H1 (cell line): ENCODE measurements at regions not wholly inside any gene's neighbourhood (a gene's known extent, or its start where the extent isn't known, plus 50 kb on each side); places are given as distances from the start of the nearest gene placed in this dataset.
A peak's percentile ranks its signal among the peaks of the same experiment; 100 is the strongest.

ENCODE experiments used
- CTCF ChIA-PET: fragments of 300-600 bp; sonication (Branson Sonifier 250); formaldehyde crosslinking; loops from one replicate; lab custom pipeline; 2021; ENCODE audit not compliant: partially characterized antibody; lab: Charles Lee
- POLR2A ChIA-PET: fragments of 300-600 bp; sonication (Branson Sonifier 250); formaldehyde crosslinking; loops from one replicate; lab custom pipeline; 2021; ENCODE audit warnings: inconsistent platforms; ENCODE audit not compliant: partially characterized antibody; lab: Charles Lee
- DNase-seq, 2 experiments: peaks; one replicate each; pipeline versions ENCODE4 v3.0.0 to v3.0.0-alpha.2; 2010 to 2022; ENCODE audit warnings: low spot score in 2 of 2, low read depth in 1 of 2, mixed read lengths in 1 of 2
- FAIRE-seq: peaks from 2 replicates; lab custom pipeline; 2011; peaks lifted over from hg19 to GRCh38; lab: Jason Lieb, UNC
- H2AFZ ChIP-seq: 2 replicates; pipeline ENCODE4 v1.8.1; 2012; ENCODE audit warnings: low read length, inconsistent platforms
- H2AK5ac ChIP-seq: 2 replicates; pipeline ENCODE4 v1.6.1; 2013; ENCODE audit warnings: low read depth, low read length
- H2BK120ac ChIP-seq: replicated peaks from 2 replicates; pipeline ENCODE3; 2013; ENCODE audit warnings: low read depth, low read length, inconsistent platforms
- H2BK12ac ChIP-seq: 2 replicates; pipeline ENCODE4 v1.6.1; 2013; ENCODE audit warnings: low read depth, low read length
- H2BK15ac ChIP-seq: 2 replicates; pipeline ENCODE4 v1.6.1; 2013; ENCODE audit warnings: low read length
- H2BK20ac ChIP-seq: 2 replicates; pipeline ENCODE4 v1.6.1; 2013; ENCODE audit warnings: low read length
- H2BK5ac ChIP-seq: 2 replicates; pipeline ENCODE4 v1.6.1; 2013; ENCODE audit warnings: low read depth, low read length
- H3K14ac ChIP-seq: 2 replicates; pipeline ENCODE4 v1.6.1; 2013; ENCODE audit warnings: inconsistent platforms; ENCODE audit not compliant: insufficient read length
- H3K18ac ChIP-seq: 2 replicates; pipeline ENCODE4 v1.6.1; 2013; ENCODE audit warnings: low read length; ENCODE audit errors: extremely low read depth
- H3K23ac ChIP-seq: 2 replicates; pipeline ENCODE4 v1.6.1; 2013; ENCODE audit warnings: inconsistent platforms; ENCODE audit not compliant: insufficient read length
- H3K23me2 ChIP-seq: 2 replicates; pipeline ENCODE4 v1.6.1; 2013; ENCODE audit warnings: low read depth, low read length
- H3K27ac ChIP-seq: 2 replicates; pipeline ENCODE4 v1.6.1; 2011; ENCODE audit warnings: low read depth, low read length, inconsistent platforms
- H3K27me3 ChIP-seq, 4 experiments: replicated peaks in 1 of 4; 1 replicate in 1 of 4; 2 replicates in 3 of 4; pipeline versions ENCODE4 v1.6.1 to v1.8.1; 2011 to 2013; ENCODE audit warnings: low read length in 3 of 4, mild to moderate bottlenecking in 3 of 4, inconsistent platforms in 2 of 4, mixed read lengths in 2 of 4, moderate library complexity in 1 of 4; ENCODE audit not compliant: control insufficient read depth in 3 of 4, insufficient read depth in 3 of 4; ENCODE audit errors: extremely low read depth in 1 of 4
- H3K36me3 ChIP-seq, 4 experiments: 2 replicates each; pipeline versions ENCODE4 v1.6.1 to v1.8.1; 2011 to 2013; ENCODE audit warnings: mild to moderate bottlenecking in 4 of 4, low read length in 3 of 4, moderate library complexity in 2 of 4, control low read depth in 1 of 4, inconsistent platforms in 1 of 4; ENCODE audit not compliant: insufficient read depth in 4 of 4, control insufficient read depth in 2 of 4
- H3K4ac ChIP-seq: replicated peaks from 2 replicates; pipeline ENCODE3; 2013; ENCODE audit warnings: low read length, low read depth, mixed read lengths, inconsistent platforms; ENCODE audit not compliant: insufficient read length
- H3K4me1 ChIP-seq, 4 experiments: replicated peaks in 1 of 4; 1 replicate in 1 of 4; 2 replicates in 3 of 4; pipeline versions ENCODE4 v1.6.1 to v1.8.1; 2011 to 2013; ENCODE audit warnings: low read length in 3 of 4, inconsistent platforms in 2 of 4, mixed read lengths in 1 of 4; ENCODE audit not compliant: insufficient read depth in 4 of 4, control insufficient read depth in 3 of 4
- H3K4me2 ChIP-seq, 2 experiments: 2 replicates each; pipeline versions ENCODE4 v1.6.1 to v1.8.1; 2011 to 2013; ENCODE audit warnings: low read depth in 2 of 2, low read length in 2 of 2, control low read depth in 1 of 2, inconsistent platforms in 1 of 2, mild to moderate bottlenecking in 1 of 2; ENCODE audit not compliant: insufficient read depth in 1 of 2
- H3K4me3 ChIP-seq, 4 experiments: fragments of 200-600, 300-600 bp in 1 of 4; sonication (generic), shearing (Covaris generic), sonication (Bioruptor Twin) in 1 of 4; 2 replicates each; pipeline versions ENCODE4 v1.5.1 to v1.8.1; 2011 to 2016; ENCODE audit warnings: low read length in 4 of 4, low read depth in 3 of 4, control low read depth in 2 of 4, inconsistent platforms in 2 of 4, mild to moderate bottlenecking in 2 of 4, mixed read lengths in 1 of 4, moderate library complexity in 1 of 4; ENCODE audit not compliant: insufficient read depth in 2 of 4; ENCODE audit errors: extremely low read depth in 1 of 4
- H3K56ac ChIP-seq: replicated peaks from 2 replicates; pipeline ENCODE3; 2013; ENCODE audit warnings: low read depth, mild to moderate bottlenecking, mixed read lengths, low read length, inconsistent platforms; ENCODE audit not compliant: insufficient read length
- H3K79me1 ChIP-seq: 2 replicates; pipeline ENCODE4 v1.6.1; 2013; ENCODE audit warnings: low read depth, low read length, control low read depth
- H3K79me2 ChIP-seq, 2 experiments: 2 replicates each; pipeline versions ENCODE4 v1.6.1 to v1.8.1; 2012 to 2013; ENCODE audit warnings: low read length in 2 of 2, mild to moderate bottlenecking in 2 of 2, inconsistent platforms in 1 of 2; ENCODE audit not compliant: insufficient read depth in 2 of 2, control insufficient read depth in 1 of 2
- H3K9ac ChIP-seq, 4 experiments: replicated peaks in 1 of 4; 1 replicate in 1 of 4; 2 replicates in 3 of 4; pipeline versions ENCODE4 v1.6.1 to v1.8.1; 2011 to 2013; ENCODE audit warnings: low read depth in 3 of 4, low read length in 3 of 4, control low read depth in 2 of 4, mild to moderate bottlenecking in 2 of 4, moderate library complexity in 2 of 4, inconsistent platforms in 1 of 4; ENCODE audit errors: extremely low read depth in 1 of 4
- H3K9me3 ChIP-seq, 2 experiments: 2 replicates each; pipeline versions ENCODE4 v1.6.1 to v1.8.1; 2012 to 2013; ENCODE audit warnings: mild to moderate bottlenecking in 2 of 2, moderate library complexity in 2 of 2, control low read depth in 1 of 2, inconsistent platforms in 1 of 2, low read depth in 1 of 2, low read length in 1 of 2, mixed read lengths in 1 of 2; ENCODE audit not compliant: insufficient read depth in 2 of 2
- H4K20me1 ChIP-seq, 2 experiments: replicated peaks in 1 of 2; 2 replicates each; pipeline versions ENCODE3 to v1.8.1; 2011 to 2013; ENCODE audit warnings: inconsistent platforms in 2 of 2, low read length in 2 of 2, mild to moderate bottlenecking in 1 of 2; ENCODE audit not compliant: insufficient read depth in 2 of 2, control insufficient read depth in 1 of 2
- H4K5ac ChIP-seq: 2 replicates; pipeline ENCODE4 v1.6.1; 2013; ENCODE audit warnings: low read length, low read depth, mixed read lengths, inconsistent platforms; ENCODE audit not compliant: insufficient read length
- H4K8ac ChIP-seq: 2 replicates; pipeline ENCODE4 v1.8.0; 2013; ENCODE audit warnings: mild to moderate bottlenecking, moderate library complexity, low read length, inconsistent platforms; ENCODE audit not compliant: insufficient read depth; ENCODE audit errors: extremely low read depth
- H4K91ac ChIP-seq: replicated peaks from 2 replicates; pipeline ENCODE3; 2013; ENCODE audit warnings: low read length, mixed read lengths, inconsistent platforms; ENCODE audit not compliant: insufficient read length
- BACH1 ChIP-seq: IDR thresholded peaks from 2 replicates; pipeline ENCODE4 v1.6.1; 2012; ENCODE audit warnings: low read length, improper control_type of control experiment
- GABPA ChIP-seq: IDR thresholded peaks from 2 replicates; pipeline ENCODE4 v1.6.1; 2011; ENCODE audit warnings: mild to moderate bottlenecking, low read length, moderate library complexity, borderline replicate concordance; ENCODE audit not compliant: insufficient read depth
- POLR2A ChIP-seq, 2 experiments: IDR thresholded peaks; 1 replicate in 1 of 2; 2 replicates in 1 of 2; pipeline ENCODE4 v1.6.1; 2011; ENCODE audit warnings: low read depth in 2 of 2, low read length in 2 of 2, mild to moderate bottlenecking in 2 of 2; ENCODE audit errors: control extremely low read depth in 1 of 2
- RAD21 ChIP-seq, 2 experiments: IDR thresholded peaks in 1 of 2; conservative IDR thresholded peaks in 1 of 2; 2 replicates each; pipeline ENCODE4 v1.6.1; 2011; ENCODE audit warnings: low read depth in 2 of 2, low read length in 2 of 2, improper control_type of control experiment in 1 of 2, inconsistent platforms in 1 of 2, mild to moderate bottlenecking in 1 of 2, moderate library complexity in 1 of 2
- RBBP5 ChIP-seq: IDR thresholded peaks from 2 replicates; pipeline ENCODE4 v1.7.1; 2012; ENCODE audit warnings: low read depth, mild to moderate bottlenecking, inconsistent platforms, low read length, moderate library complexity, borderline replicate concordance
- RNF2 ChIP-seq: fragments of 200-900, 300-1000 bp; sonication (generic); IDR thresholded peaks from 2 replicates; pipeline ENCODE4 v1.7.1; 2016; ENCODE audit warnings: borderline replicate concordance, low read depth, mild to moderate bottlenecking, antibody characterized with exemption, low read length; ENCODE audit not compliant: poor library complexity, severe bottlenecking; ENCODE audit errors: missing control alignments
- TBP ChIP-seq: IDR thresholded peaks from 2 replicates; pipeline ENCODE4 v1.6.1; 2011; ENCODE audit warnings: low read depth, low read length, improper control_type of control experiment
- WGBS, 2 experiments: shearing (Covaris generic) in 1 of 2; methylation state at CpG; one replicate each; pipeline versions ENCODE4 v1.1.6 to v1.1.7; 2013 to 2015; ENCODE audit warnings: low lambda C conversion rate in 2 of 2, mixed read lengths in 2 of 2, inconsistent platforms in 1 of 2, low coverage in 1 of 2, missing lambda C conversion rate in 1 of 2; ENCODE audit not compliant: insufficient replicate concordance in 2 of 2, insufficient coverage in 1 of 2, insufficient read length in 1 of 2; ENCODE audit errors: extremely low coverage in 1 of 2, missing lambda C conversion rate in 1 of 2; 5-methylcytosine and 5-hydroxymethylcytosine counted together
- TF ChIP-seq, protein P1 (sequence below): IDR thresholded peaks from 2 replicates; pipeline ENCODE4 v1.6.1; 2011; ENCODE audit warnings: low read depth, mild to moderate bottlenecking, low read length; ENCODE audit not compliant: insufficient read depth

DNA sequence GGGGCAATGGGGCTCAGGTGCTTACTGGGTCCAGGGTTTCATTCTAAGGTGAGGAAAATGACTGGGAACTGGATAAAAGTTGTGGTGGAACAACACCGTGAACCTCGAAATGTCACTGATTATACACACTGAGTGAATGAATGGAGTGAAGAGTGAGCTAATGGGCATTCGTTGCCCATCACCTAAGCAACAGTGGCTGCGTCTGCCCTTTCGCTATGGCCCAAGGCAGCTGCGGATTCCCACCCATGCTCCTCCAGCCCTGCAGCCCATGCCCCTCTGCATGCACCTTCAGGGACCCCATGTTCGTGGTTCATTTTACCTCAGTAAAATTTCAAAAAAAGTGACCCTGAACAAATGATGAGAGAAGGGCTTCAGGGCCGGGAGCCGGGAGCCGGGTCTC, 196.3 kb downstream of the CTTN start:
- Histone ChIP-seq H2BK15ac (no peak overlapping the region), H3K27me3 (no peaks in the 10 kb centered on the region), H3K18ac (no peak overlapping the region), H3K4me1 (peaks cover 0 to 5% (median under 1%) of the 10 kb centered on the region in 4 experiments; a peak in 4 of 7 replicates), H3K9me3 (no peaks in the 10 kb centered on the region), H4K5ac (no peak overlapping the region), H3K4me2 (no peak overlapping the region), H4K91ac (no peak overlapping the region), H3K9ac (no peak overlapping the region), H4K8ac (no peak overlapping the region), H3K4ac (no peak overlapping the region), H3K79me2 (no peaks in the 10 kb centered on the region), H3K23ac (no peak overlapping the region), H2BK5ac (no peak overlapping the region), H2AFZ (no peak overlapping the region), H3K79me1 (peaks cover 4% of the 10 kb centered on the region; the same call in 1 of the 2 replicates), H2BK12ac (peak overlapping the region; percentile 27; the same call in 1 of the 2 replicates), H2BK120ac (no peak overlapping the region), H3K27ac (no peak overlapping the region), H4K20me1 (peaks cover 2 to 4% of the 10 kb centered on the region in 2 experiments), H3K14ac (no peak overlapping the region), H3K23me2 (no peaks in the 10 kb centered on the region), H3K56ac (no peak overlapping the region), H3K4me3 (no peak overlapping the region), H3K36me3 (no peaks in the 10 kb centered on the region), H2BK20ac (no peak overlapping the region), H2AK5ac (no peak overlapping the region)
- CTCF ChIA-PET, result interaction anchor here (1.4 to 1.6 kb wide), 2 partner anchors 19 to 123 kb away, joined by 3 read pairs; no protein-coding TSS in a partner anchor
- DNase-seq (no peak), FAIRE-seq (no peak)
- POLR2A ChIA-PET, result interaction anchor here (1.4 kb wide), 1 partner anchor 13 kb away, joined by 4 read pairs; no protein-coding TSS in a partner anchor
- WGBS, 2 experiments, result 94% methylated on average over 10 of the region's 10 CpGs; no CpG with 5 or more reads in 1 of the 2 experiments
- TF ChIP-seq RBBP5 (no peak), TBP (no peak), POLR2A (IDR thresholded peaks at IDR 0.05; ENCODE audit: control extremely low read depth in 1 of 2, low read depth in 2 of 2, low read length in 2 of 2) (no peak), RAD21 (IDR thresholded peaks at IDR 0.05 in 1 of 2, conservative IDR thresholded peaks at IDR 0.05 in 1 of 2; ENCODE audit: low read depth in 2 of 2, low read length in 2 of 2) (no peak), BACH1 (no peak), RNF2 (no peak), GABPA (no peak)
- TF ChIP-seq, protein P1, sequence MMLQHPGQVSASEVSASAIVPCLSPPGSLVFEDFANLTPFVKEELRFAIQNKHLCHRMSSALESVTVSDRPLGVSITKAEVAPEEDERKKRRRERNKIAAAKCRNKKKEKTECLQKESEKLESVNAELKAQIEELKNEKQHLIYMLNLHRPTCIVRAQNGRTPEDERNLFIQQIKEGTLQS, result no peak
